A549 (cell line): ENCODE measurements at regions not wholly inside any gene's neighbourhood (a gene's known extent, or its start where the extent isn't known, plus 50 kb on each side); places are given as distances from the start of the nearest gene placed in this dataset.

Experiments used
- ATAC-seq, 2 experiments: fragments of 200-7000 bp in 1 of 2; fragments of >200 bp in 1 of 2; cut with Nextera tagmentation in 1 of 2; cut with Tn5 transposase in 1 of 2; 3 replicates each; pipeline versions ENCODE4 v1.8.0 to v1.9.1; 2018 to 2020; ENCODE audit warnings: mild to moderate bottlenecking in 1 of 2, moderate library complexity in 1 of 2
- CTCF ChIA-PET: fragments of 300-600 bp; sonication (Branson Sonifier 250); formaldehyde crosslinking; extraction: SDS; loops from one replicate; lab custom pipeline; 2021; ENCODE audit warnings: antibody characterized with exemption, inconsistent platforms; lab: Yijun Ruan, JAX
- POLR2A ChIA-PET: fragments of 350-600 bp; formaldehyde crosslinking; extraction: SDS; loops from one replicate; lab custom pipeline; 2021; ENCODE audit warnings: antibody characterized with exemption, inconsistent platforms; lab: Yijun Ruan, JAX
- DNase-seq, 2 experiments: peaks; one replicate each; pipeline versions ENCODE4 v3.0.0 to v3.0.0-alpha.2; 2011 to 2016; ENCODE audit warnings: low read depth in 1 of 2, low spot score in 1 of 2
- FAIRE-seq: peaks from 2 replicates; lab custom pipeline; 2011; peaks lifted over from hg19 to GRCh38; lab: Jason Lieb, UNC
- H3K27ac ChIP-seq, 2 experiments: fragments of >200 bp; sonication (Bioruptor Twin); formaldehyde crosslinking; 3 replicates each; pipeline ENCODE4 v1.5.1; 2016 to 2017
- H3K4me1 ChIP-seq: fragments of >200 bp; sonication (Bioruptor Twin); formaldehyde crosslinking; 3 replicates; pipeline ENCODE4 v1.6.1; 2016
- H3K4me2 ChIP-seq: fragments of >200 bp; sonication (Bioruptor Twin); formaldehyde crosslinking; 3 replicates; pipeline ENCODE4 v1.6.1; 2016
- H3K4me3 ChIP-seq: fragments of >200 bp; sonication (Bioruptor Twin); formaldehyde crosslinking; 3 replicates; pipeline ENCODE4 v1.5.1; 2016
- H3K9me3 ChIP-seq: fragments of >200 bp; sonication (Bioruptor Twin); formaldehyde crosslinking; 3 replicates; pipeline ENCODE4 v1.6.1; 2016
- CBX8 ChIP-seq: fragments of 200-600 bp; sonication (generic); IDR thresholded peaks from 2 replicates; pipeline ENCODE4 v1.6.1; 2016
- CEBPB ChIP-seq, 2 experiments: fragments of >200 bp in 1 of 2; sonication (Bioruptor Twin) in 1 of 2; formaldehyde crosslinking in 1 of 2; IDR thresholded peaks; 2 replicates each; pipeline ENCODE4 v1.6.1; 2012 to 2016
- CHD4 ChIP-seq: fragments of 200-600 bp; sonication (generic); IDR thresholded peaks from 2 replicates; pipeline ENCODE4 v1.6.1; 2016; ENCODE audit warnings: antibody characterized with exemption, mild to moderate bottlenecking, borderline replicate concordance
- EHMT2 ChIP-seq: fragments of 200-600 bp; sonication (generic); IDR thresholded peaks from 2 replicates; pipeline ENCODE4 v1.6.1; 2016; ENCODE audit warnings: antibody characterized with exemption, low read depth, mild to moderate bottlenecking, moderate library complexity
- FOSB ChIP-seq: fragments of 250-450 bp; sonication (Bioruptor Pico); IDR thresholded peaks from 2 replicates; pipeline ENCODE4 v1.5.0; 2020; ENCODE audit warnings: mild to moderate bottlenecking, moderate library complexity
- HDAC2 ChIP-seq: fragments of 200-600 bp; sonication (generic); IDR thresholded peaks from 2 replicates; pipeline ENCODE4 v1.6.1; 2016
- HOXB13 ChIP-seq: fragments of 250-450 bp; sonication (Bioruptor Pico); IDR thresholded peaks from 2 replicates; pipeline ENCODE4 v1.5.0; 2020; ENCODE audit warnings: low read depth, mild to moderate bottlenecking, moderate library complexity
- MYC ChIP-seq: IDR thresholded peaks from 2 replicates; pipeline ENCODE4 v1.6.1; 2012; ENCODE audit warnings: mild to moderate bottlenecking, inconsistent platforms, low read length, improper control_type of control experiment, borderline replicate concordance
- NFE2L2 ChIP-seq: fragments of 150-350 bp; conservative IDR thresholded peaks from 2 replicates; pipeline ENCODE4 v1.6.1; 2014; ENCODE audit warnings: low read length
- PHF8 ChIP-seq: fragments of 200-600 bp; sonication (generic); IDR thresholded peaks from 2 replicates; pipeline ENCODE4 v1.6.1; 2016; ENCODE audit warnings: low read depth, mild to moderate bottlenecking, antibody characterized with exemption, moderate library complexity, borderline replicate concordance
- POLR2AphosphoS2 ChIP-seq: conservative IDR thresholded peaks from 2 replicates; pipeline ENCODE4 v1.6.1; 2012; ENCODE audit warnings: low read length, improper control_type of control experiment, inconsistent platforms
- RARB ChIP-seq: fragments of 250-450 bp; sonication (Bioruptor Pico); IDR thresholded peaks from 2 replicates; pipeline ENCODE4 v1.8.0; 2021; ENCODE audit warnings: mild to moderate bottlenecking, moderate library complexity
- USF2 ChIP-seq: fragments of 450-650 bp; IDR thresholded peaks from 2 replicates; pipeline ENCODE4 v1.6.1; 2014; ENCODE audit warnings: antibody characterized with exemption
- ZC3H11A ChIP-seq: fragments of 450-650 bp; IDR thresholded peaks from 2 replicates; pipeline ENCODE4 v1.6.1; 2014; ENCODE audit warnings: antibody characterized with exemption, mild to moderate bottlenecking
- ZNF302 ChIP-seq: fragments of 250-450 bp; sonication (Bioruptor Pico); IDR thresholded peaks from 2 replicates; pipeline ENCODE4 v1.9.0; 2021; ENCODE audit warnings: inconsistent platforms, mild to moderate bottlenecking, moderate library complexity
- ZSCAN20 ChIP-seq: fragments of 250-450 bp; sonication (Bioruptor Pico); IDR thresholded peaks from 2 replicates; pipeline ENCODE4 v1.8.0; 2022; ENCODE audit warnings: mild to moderate bottlenecking, moderate library complexity
- WGBS: methylation state at CpG from one replicate; pipeline ENCODE4 v1.1.6; 2017; ENCODE audit errors: missing lambda C conversion rate; 5-methylcytosine and 5-hydroxymethylcytosine counted together
- TF ChIP-seq, protein P1 (sequence below): fragments of >200 bp; sonication (Bioruptor Twin); formaldehyde crosslinking; IDR thresholded peaks from 3 replicates; pipeline ENCODE4 v1.5.1; 2016
- TF ChIP-seq, protein P2 (sequence below): fragments of 150-350 bp; IDR thresholded peaks from 2 replicates; pipeline ENCODE4 v1.6.1; 2014; ENCODE audit warnings: low read depth, mild to moderate bottlenecking, low read length
- TF ChIP-seq, protein P3 (sequence below): fragments of 250-450 bp; sonication (Bioruptor Pico); IDR thresholded peaks from 2 replicates; pipeline ENCODE4 v1.5.0; 2020; ENCODE audit warnings: low read depth, mild to moderate bottlenecking, moderate library complexity
- TF ChIP-seq, protein P4 (sequence below): IDR thresholded peaks from 2 replicates; pipeline ENCODE4 v1.6.1; 2012

- H3K4me3 ChIP-seq, result no peak overlapping the region
- no peak overlapping the region for H3K4me2 ChIP-seq
- TF ChIP-seq EHMT2 (no peak), ZNF302 (CRISPR knock-in tag) (no peak), MYC (no peak), USF2 (no peak), CBX8 (no peak), HDAC2 (no peak), ZC3H11A (no peak)
- TF ChIP-seq, protein P1, sequence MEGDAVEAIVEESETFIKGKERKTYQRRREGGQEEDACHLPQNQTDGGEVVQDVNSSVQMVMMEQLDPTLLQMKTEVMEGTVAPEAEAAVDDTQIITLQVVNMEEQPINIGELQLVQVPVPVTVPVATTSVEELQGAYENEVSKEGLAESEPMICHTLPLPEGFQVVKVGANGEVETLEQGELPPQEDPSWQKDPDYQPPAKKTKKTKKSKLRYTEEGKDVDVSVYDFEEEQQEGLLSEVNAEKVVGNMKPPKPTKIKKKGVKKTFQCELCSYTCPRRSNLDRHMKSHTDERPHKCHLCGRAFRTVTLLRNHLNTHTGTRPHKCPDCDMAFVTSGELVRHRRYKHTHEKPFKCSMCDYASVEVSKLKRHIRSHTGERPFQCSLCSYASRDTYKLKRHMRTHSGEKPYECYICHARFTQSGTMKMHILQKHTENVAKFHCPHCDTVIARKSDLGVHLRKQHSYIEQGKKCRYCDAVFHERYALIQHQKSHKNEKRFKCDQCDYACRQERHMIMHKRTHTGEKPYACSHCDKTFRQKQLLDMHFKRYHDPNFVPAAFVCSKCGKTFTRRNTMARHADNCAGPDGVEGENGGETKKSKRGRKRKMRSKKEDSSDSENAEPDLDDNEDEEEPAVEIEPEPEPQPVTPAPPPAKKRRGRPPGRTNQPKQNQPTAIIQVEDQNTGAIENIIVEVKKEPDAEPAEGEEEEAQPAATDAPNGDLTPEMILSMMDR, result no peak
- FAIRE-seq, result no peak
- H3K9me3 ChIP-seq, result no peaks in the 10 kb centered on the region
- ATAC-seq, result no peak
- ChIA-PET POLR2A (no interaction called here), CTCF (no interaction called here)
- 42% methylated on average over 5 of the region's 5 CpGs for WGBS
- H3K27ac ChIP-seq, result no peak overlapping the region
- DNase-seq, result no peak
- H3K4me1 ChIP-seq, result no peaks in the 10 kb centered on the region
Observed at GRCh38 chr18:41665210-41665609, 289.8 kb upstream of the PIK3C3 start.

GRCh38 chr18:41660654-41661053, 294.4 kb upstream of the PIK3C3 start:
- CTCF ChIA-PET, result no interaction called here
- no peak for ATAC-seq
- Histone ChIP-seq H3K9me3 (no peaks in the 10 kb centered on the region), H3K27ac (no peak overlapping the region), H3K4me2 (no peak overlapping the region), H3K4me3 (no peak overlapping the region), H3K4me1 (no peaks in the 10 kb centered on the region)
- TF ChIP-seq, protein P2, sequence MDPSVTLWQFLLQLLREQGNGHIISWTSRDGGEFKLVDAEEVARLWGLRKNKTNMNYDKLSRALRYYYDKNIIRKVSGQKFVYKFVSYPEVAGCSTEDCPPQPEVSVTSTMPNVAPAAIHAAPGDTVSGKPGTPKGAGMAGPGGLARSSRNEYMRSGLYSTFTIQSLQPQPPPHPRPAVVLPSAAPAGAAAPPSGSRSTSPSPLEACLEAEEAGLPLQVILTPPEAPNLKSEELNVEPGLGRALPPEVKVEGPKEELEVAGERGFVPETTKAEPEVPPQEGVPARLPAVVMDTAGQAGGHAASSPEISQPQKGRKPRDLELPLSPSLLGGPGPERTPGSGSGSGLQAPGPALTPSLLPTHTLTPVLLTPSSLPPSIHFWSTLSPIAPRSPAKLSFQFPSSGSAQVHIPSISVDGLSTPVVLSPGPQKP, result no peak
- TF ChIP-seq NFE2L2, result no peak
- no peak for TF ChIP-seq MYC
- TF ChIP-seq PHF8, result no peak
- no peak for TF ChIP-seq FOSB (CRISPR knock-in tag)
- no peak for TF ChIP-seq RARB (CRISPR knock-in tag)
- TF ChIP-seq CHD4, result no peak
- TF ChIP-seq POLR2AphosphoS2, result no peak
- no peak for TF ChIP-seq CEBPB (IDR thresholded peaks at IDR 0.05)
- no peak for DNase-seq
- POLR2A ChIA-PET, result no interaction called here
- no peak for FAIRE-seq

DNA sequence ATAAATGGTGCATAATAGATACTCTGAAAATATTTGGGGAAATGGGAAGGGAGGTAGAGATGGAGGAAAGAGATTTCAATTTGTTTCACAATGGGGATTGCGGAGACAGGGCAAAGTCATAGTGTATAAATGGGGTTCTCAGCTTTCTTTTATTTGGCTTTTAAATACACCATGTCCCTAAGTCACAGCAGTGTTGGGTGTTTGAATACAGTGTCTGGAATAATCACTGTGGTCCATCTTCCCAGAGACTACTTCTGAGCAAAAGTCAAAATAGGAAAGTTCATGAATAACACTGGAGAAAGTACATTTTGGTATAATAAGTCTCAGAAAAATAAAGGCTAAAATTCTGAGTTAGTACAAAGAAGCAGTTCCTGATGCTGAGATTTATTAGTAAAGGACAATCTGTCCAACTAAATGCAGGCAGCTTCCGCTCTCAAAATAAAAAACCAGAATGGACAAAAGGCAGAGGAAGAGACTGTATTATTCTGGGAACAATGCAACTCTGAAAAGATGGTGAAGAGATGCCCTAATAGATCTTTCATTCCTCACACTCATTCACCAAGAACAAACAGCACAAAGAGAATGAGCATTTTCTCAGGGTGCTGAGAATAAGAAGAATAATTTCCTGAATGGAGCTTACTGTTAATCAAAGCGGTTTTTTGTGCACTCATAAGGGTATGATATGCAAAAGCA, 295.4 kb upstream of the PIK3C3 start:
- Histone ChIP-seq H3K4me2 (no peak overlapping the region), H3K9me3 (no peaks in the 10 kb centered on the region), H3K27ac (no peak overlapping the region), H3K4me3 (no peak overlapping the region), H3K4me1 (no peaks in the 10 kb centered on the region)
- DNase-seq (no peak), FAIRE-seq (no peak), ATAC-seq (no peak)
- TF ChIP-seq ZSCAN20 (CRISPR knock-in tag) (no peak), HDAC2 (no peak), MYC (no peak), HOXB13 (CRISPR knock-in tag) (no peak), USF2 (no peak)
- TF ChIP-seq, protein P3, sequence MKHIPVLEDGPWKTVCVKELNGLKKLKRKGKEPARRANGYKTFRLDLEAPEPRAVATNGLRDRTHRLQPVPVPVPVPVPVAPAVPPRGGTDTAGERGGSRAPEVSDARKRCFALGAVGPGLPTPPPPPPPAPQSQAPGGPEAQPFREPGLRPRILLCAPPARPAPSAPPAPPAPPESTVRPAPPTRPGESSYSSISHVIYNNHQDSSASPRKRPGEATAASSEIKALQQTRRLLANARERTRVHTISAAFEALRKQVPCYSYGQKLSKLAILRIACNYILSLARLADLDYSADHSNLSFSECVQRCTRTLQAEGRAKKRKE (CRISPR knock-in tag), result no peak
- TF ChIP-seq, protein P4, sequence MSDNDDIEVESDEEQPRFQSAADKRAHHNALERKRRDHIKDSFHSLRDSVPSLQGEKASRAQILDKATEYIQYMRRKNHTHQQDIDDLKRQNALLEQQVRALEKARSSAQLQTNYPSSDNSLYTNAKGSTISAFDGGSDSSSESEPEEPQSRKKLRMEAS, result no peak
- ChIA-PET POLR2A (no interaction called here), CTCF (no interaction called here)
- WGBS, result 15% methylated on average over 3 of the region's 3 CpGs
